Esophagus (tissue), 2 donors: ENCODE measurements at regions not wholly inside any gene's neighbourhood (a gene's known extent, or its start where the extent isn't known, plus 50 kb on each side); places are given as distances from the start of the nearest gene placed in this dataset.

Source experiments
- H3K27ac ChIP-seq, 2 donors: one replicate each; pipeline ENCODE4 v1.5.1; 2013; ENCODE audit warnings: low read depth in 2 of 2, mild to moderate bottlenecking in 2 of 2, inconsistent platforms in 1 of 2, low read length in 1 of 2, moderate library complexity in 1 of 2
- H3K27me3 ChIP-seq, 2 donors: one replicate each; pipeline ENCODE4 v1.6.1; 2013; ENCODE audit warnings: low read length in 2 of 2, control low read depth in 1 of 2, mild to moderate bottlenecking in 1 of 2; ENCODE audit not compliant: insufficient read depth in 2 of 2, control insufficient read depth in 1 of 2
- H3K36me3 ChIP-seq, 2 donors: one replicate each; pipeline ENCODE4 v1.6.1; 2013; ENCODE audit warnings: low read length in 1 of 2; ENCODE audit not compliant: control insufficient read depth in 2 of 2, insufficient read depth in 2 of 2
- H3K4me1 ChIP-seq, 2 donors: one replicate each; pipeline ENCODE4 v1.6.1; 2013; ENCODE audit warnings: low read length in 1 of 2; ENCODE audit not compliant: control insufficient read depth in 2 of 2, insufficient read depth in 2 of 2
- H3K4me3 ChIP-seq, 2 donors: one replicate each; pipeline ENCODE4 v1.5.1; 2013; ENCODE audit warnings: low read length in 2 of 2, mild to moderate bottlenecking in 2 of 2, low read depth in 1 of 2, moderate library complexity in 1 of 2
- H3K9me3 ChIP-seq, 2 donors: one replicate each; pipeline ENCODE4 v1.6.1; 2013; ENCODE audit warnings: mild to moderate bottlenecking in 2 of 2, low read depth in 1 of 2, low read length in 1 of 2, moderate library complexity in 1 of 2; ENCODE audit not compliant: control insufficient read depth in 2 of 2, insufficient read depth in 1 of 2
- WGBS, 2 donors: extraction: QIAGEN DNeasy Blood & Tissue Kit; methylation state at CpG; one replicate each; pipeline ENCODE4 v1.1.7; 2013; 5-methylcytosine and 5-hydroxymethylcytosine counted together
- donor health status: healthy with polysubstance abuse.
- donor health status: Bipolar disorder and iron deficiency.

DNA sequence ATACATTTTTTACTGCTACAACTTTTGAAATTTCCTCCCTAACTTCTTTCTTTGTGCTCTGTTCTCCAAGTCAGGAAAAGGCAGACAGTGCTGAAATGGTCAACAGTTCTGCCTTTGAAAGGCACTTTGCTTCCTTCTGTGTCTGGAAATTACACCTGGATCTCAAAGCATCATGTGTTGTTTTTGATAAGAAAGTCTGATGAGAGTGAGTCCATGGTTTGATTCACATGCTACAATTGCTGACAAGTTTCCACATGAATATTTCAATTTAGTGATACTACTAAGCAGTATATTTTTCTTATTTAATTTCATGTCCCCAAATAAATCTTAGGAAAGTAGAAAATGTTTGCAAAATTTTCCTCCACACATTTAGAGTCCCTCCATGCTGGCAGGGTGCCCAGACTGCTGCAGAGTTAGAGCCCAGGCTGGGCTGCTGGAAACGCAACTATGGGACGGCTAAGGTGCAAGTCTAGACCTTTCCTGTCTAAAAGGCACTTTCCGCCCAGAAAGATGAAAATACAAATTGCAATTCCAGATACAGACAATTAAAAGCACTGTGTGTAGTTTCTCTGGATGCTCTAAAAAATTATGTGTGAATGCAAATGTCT lies 96.6 kb upstream of the RUNX1 start:
- H3K9me3 ChIP-seq = no peaks in the 10 kb centered on the region
- H3K4me1 ChIP-seq = no peaks in the 10 kb centered on the region
- WGBS, 2 donors = 39 to 48% methylated on average over 3 of the region's 3 CpGs
- no peaks in the 10 kb centered on the region for H3K36me3 ChIP-seq
- H3K27me3 ChIP-seq = no peaks in the 10 kb centered on the region
- H3K4me3 ChIP-seq = no peak overlapping the region
- no peak overlapping the region for H3K27ac ChIP-seq

- no peaks in the 10 kb centered on the region for H3K36me3 ChIP-seq
- WGBS, 2 donors = 78 to 83% methylated on average over 2 of the region's 2 CpGs
Observed at GRCh38 chr21:35144978-35145377, 95.9 kb upstream of the RUNX1 start.

GRCh38 chr21:35142036-35142815 lies 93.1 kb upstream of the RUNX1 start:
- Histone ChIP-seq H3K4me3 (no peak overlapping the region), H3K4me1 (peaks cover 0 to 6% of the 10 kb centered on the region in 2 donors), H3K9me3 (no peaks in the 10 kb centered on the region), H3K36me3 (no peaks in the 10 kb centered on the region), H3K27ac (no peak overlapping the region), H3K27me3 (no peaks in the 10 kb centered on the region)
- 72 to 90% methylated on average over 1 of the region's 1 CpG for WGBS, 2 donors

More at GRCh38 chr21:35144978-35145377, 95.9 kb upstream of the RUNX1 start:
- Histone ChIP-seq H3K27ac (no peak overlapping the region), H3K27me3 (no peaks in the 10 kb centered on the region), H3K4me1 (no peaks in the 10 kb centered on the region), H3K4me3 (no peak overlapping the region), H3K9me3 (no peaks in the 10 kb centered on the region)

- Histone ChIP-seq H3K27me3 (no peaks in the 10 kb centered on the region), H3K4me1 (peaks cover 3 to 14% of the 10 kb centered on the region in 2 donors), H3K4me3 (no peak overlapping the region), H3K9me3 (no peaks in the 10 kb centered on the region), H3K36me3 (no peaks in the 10 kb centered on the region), H3K27ac (no peak overlapping the region)
- 67 to 76% methylated on average over 4 of the region's 4 CpGs for WGBS, 2 donors
Observed at GRCh38 chr21:35139382-35139715, 90.2 kb upstream of the RUNX1 start.

DNA sequence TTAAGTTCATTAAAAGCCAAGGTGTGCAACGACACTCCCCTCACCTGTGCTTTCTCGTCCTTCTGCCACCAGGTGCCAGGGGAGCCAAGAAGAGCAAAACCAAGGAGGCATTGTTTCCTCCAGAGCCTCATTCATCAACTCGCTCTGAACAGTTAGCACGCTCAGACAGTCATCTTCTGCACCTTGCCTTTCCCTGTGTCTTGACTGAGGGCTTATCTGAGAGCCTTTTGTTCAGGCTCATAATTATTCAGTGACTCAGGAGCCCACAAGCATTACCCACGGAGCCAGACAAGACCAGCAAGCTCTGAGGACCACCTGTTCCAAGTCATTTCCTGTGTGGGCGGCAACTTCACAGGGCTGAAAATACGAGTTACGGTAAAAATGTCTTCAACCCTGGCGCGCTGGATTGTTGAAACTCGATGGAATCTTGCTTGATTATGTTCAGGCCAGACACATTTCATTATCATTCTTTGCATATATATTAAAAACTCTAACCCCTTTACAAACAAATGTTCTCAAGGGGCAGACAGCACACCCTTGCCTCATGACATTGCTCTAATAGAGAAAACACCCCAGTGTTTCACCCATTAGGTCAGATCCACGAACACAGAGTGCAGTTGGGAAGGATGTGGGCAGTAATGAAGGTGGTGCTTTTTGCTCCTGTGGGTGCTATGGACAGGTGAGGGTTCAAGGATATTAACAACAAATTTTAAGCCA lies 89.7 kb upstream of the RUNX1 start:
- H3K9me3 ChIP-seq = no peaks in the 10 kb centered on the region
- H3K4me1 ChIP-seq = peaks cover 3 to 14% of the 10 kb centered on the region in 2 donors
- no peak overlapping the region for H3K4me3 ChIP-seq
- H3K36me3 ChIP-seq = no peaks in the 10 kb centered on the region
- H3K27ac ChIP-seq = peak overlapping the region in 1 of 2 donors; percentile 40
- no peaks in the 10 kb centered on the region for H3K27me3 ChIP-seq
- WGBS, 2 donors = 39 to 49% methylated on average over 12 of the region's 12 CpGs

DNA sequence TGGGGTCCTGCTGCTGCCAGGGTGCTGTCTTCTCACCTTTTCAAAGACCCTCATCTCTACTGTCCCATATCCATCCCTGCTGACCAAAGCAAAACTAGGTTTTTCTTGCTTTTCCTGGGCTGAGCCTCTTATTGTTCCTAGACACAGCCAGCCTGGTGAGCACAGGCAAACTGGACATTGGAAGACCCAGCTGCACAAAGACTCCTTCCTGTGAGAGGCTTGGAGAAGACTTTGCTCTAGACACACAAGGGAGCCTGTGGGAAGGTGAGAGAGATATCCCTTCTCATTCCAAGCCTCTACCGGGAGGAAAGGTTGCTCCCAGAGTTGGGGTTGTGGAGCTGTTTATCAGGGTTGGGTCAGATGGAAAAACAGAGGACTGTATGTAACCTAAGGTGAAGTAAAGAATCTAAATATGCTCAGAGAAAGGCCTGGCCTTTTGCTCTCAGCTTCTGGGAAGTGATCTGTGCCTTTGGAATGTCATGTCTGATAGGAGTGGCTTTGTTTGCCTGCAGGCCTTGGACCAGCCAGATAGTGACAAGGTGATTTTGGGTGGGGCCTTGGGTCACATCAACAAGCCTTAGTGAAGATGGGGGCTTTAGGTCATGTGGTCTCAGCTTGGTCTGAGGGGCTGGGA lies 87.6 kb upstream of the RUNX1 start:
- no peaks in the 10 kb centered on the region for H3K27me3 ChIP-seq
- peak overlapping the region in 1 of 2 donors; percentile 37 for H3K27ac ChIP-seq
- no peak overlapping the region for H3K4me3 ChIP-seq
- no peaks in the 10 kb centered on the region for H3K9me3 ChIP-seq
- WGBS, 2 donors = 46 to 54% methylated on average over 1 of the region's 1 CpG
- H3K4me1 ChIP-seq = peaks cover 3 to 14% of the 10 kb centered on the region in 2 donors
- no peaks in the 10 kb centered on the region for H3K36me3 ChIP-seq

DNA sequence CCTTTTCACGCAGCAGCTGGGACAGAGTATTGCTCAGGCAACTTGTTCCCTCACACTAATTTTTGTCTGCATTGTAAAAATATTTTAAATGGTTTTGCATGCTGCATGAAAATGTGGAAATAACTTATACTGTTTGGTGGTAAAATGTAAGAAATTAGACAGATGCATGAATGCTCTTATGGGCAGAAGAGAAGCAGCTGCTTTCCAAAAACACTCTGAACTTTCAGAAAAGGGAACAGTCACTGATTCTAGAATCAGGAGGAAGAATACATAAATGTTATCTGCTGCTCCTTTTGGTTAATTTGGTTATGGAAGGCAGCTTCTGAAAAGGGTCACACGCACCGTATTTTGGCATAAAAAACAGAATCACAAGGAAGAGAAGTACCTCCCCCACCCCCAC lies 87.0 kb upstream of the RUNX1 start:
- no peak overlapping the region for H3K4me3 ChIP-seq
- H3K36me3 ChIP-seq = no peaks in the 10 kb centered on the region
- H3K27ac ChIP-seq = no peak overlapping the region
- no peaks in the 10 kb centered on the region for H3K9me3 ChIP-seq
- peaks cover 3 to 14% of the 10 kb centered on the region in 2 donors for H3K4me1 ChIP-seq
- 83 to 84% methylated on average over 3 of the region's 3 CpGs for WGBS, 2 donors
- no peaks in the 10 kb centered on the region for H3K27me3 ChIP-seq

DNA sequence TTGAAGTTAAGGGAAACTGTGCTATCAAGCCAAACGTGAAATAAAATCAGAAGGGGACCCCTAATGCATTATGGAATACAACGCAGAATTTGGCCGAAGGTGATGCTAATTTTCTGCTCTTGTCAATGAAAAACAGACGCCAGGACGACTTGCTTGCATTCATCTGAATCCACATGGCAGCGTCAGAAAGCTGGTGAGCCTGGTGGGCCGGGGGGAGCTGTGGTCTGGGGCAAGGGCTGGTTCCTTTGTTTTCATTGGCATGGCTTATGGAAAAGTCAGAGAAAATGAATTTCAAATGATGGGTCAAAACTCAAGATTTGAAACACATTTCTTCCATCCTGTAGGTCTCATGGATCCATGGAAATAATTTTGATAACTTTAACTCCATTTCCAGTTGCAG lies 86.4 kb upstream of the RUNX1 start:
- peaks cover 3 to 14% of the 10 kb centered on the region in 2 donors for H3K4me1 ChIP-seq
- H3K27me3 ChIP-seq = no peaks in the 10 kb centered on the region
- H3K4me3 ChIP-seq = no peak overlapping the region
- H3K27ac ChIP-seq = no peak overlapping the region
- H3K9me3 ChIP-seq = no peaks in the 10 kb centered on the region
- H3K36me3 ChIP-seq = no peaks in the 10 kb centered on the region
- 89 to 92% methylated on average over 7 of the region's 7 CpGs for WGBS, 2 donors

GRCh38 chr21:35134309-35134708 lies 85.2 kb upstream of the RUNX1 start:
- WGBS, 2 donors = 61 to 65% methylated on average over 2 of the region's 2 CpGs
- Histone ChIP-seq H3K36me3 (no peaks in the 10 kb centered on the region), H3K27me3 (no peaks in the 10 kb centered on the region), H3K4me1 (peaks cover 3 to 14% of the 10 kb centered on the region in 2 donors), H3K9me3 (no peaks in the 10 kb centered on the region), H3K4me3 (no peak overlapping the region), H3K27ac (no peak overlapping the region)
